ENCODE measurements at regions not wholly inside any gene's neighbourhood (a gene's known extent, or its start where the extent isn't known, plus 50 kb on each side); places are given as distances from the start of the nearest gene placed in this dataset.

GRCh38 chr20:54272901-54273488 lies 65.1 kb downstream of the PFDN4 start:
- DNase-seq, result no peak

GRCh38 chr20:54275359-54276111 lies 67.6 kb downstream of the PFDN4 start:
- DNase-seq, result no peak

- DNase-seq, result no peak
These were observed 68.8 kb downstream of the PFDN4 start for GRCh38 chr20:54276577-54277169.

GRCh38 chr20:54278262-54278661 lies 70.4 kb downstream of the PFDN4 start:
- DNase-seq, result no peak

- DNase-seq, result no peak
These were observed 74.7 kb downstream of the PFDN4 start for GRCh38 chr20:54282625-54283024.

GRCh38 chr20:54283253-54283652 lies 75.4 kb downstream of the PFDN4 start:
- DNase-seq, result no peak

GRCh38 chr20:54284928-54285704 lies 77.2 kb downstream of the PFDN4 start:
- DNase-seq, result no peak

GRCh38 chr20:54290636-54291035 lies 82.7 kb downstream of the PFDN4 start:
- DNase-seq, result no peak

- DNase-seq, result no peak
These were observed 83.6 kb downstream of the PFDN4 start for GRCh38 chr20:54291339-54292010.

- no peak for DNase-seq
These were observed 84.3 kb downstream of the PFDN4 start for GRCh38 chr20:54292185-54292584.

- no peak for DNase-seq
These were observed 85.6 kb downstream of the PFDN4 start for GRCh38 chr20:54293526-54293925.

GRCh38 chr20:54294094-54294493 lies 86.2 kb downstream of the PFDN4 start:
- DNase-seq, result no peak

- no peak for DNase-seq
These were observed 87.8 kb downstream of the PFDN4 start for GRCh38 chr20:54295686-54296085.

GRCh38 chr20:54305421-54305820 lies 97.5 kb downstream of the PFDN4 start:
- no peak for DNase-seq

GRCh38 chr20:54306985-54307710 lies 99.3 kb downstream of the PFDN4 start:
- DNase-seq, result no peak

- no peak for DNase-seq
These were observed 100.9 kb downstream of the PFDN4 start for GRCh38 chr20:54308804-54309203.

GRCh38 chr20:54318892-54319291 lies 111.0 kb downstream of the PFDN4 start:
- no peak for DNase-seq

GRCh38 chr20:54320148-54320607 lies 112.3 kb downstream of the PFDN4 start:
- no peak for DNase-seq

- DNase-seq, result no peak
These were observed 113.6 kb downstream of the PFDN4 start for GRCh38 chr20:54321352-54322087.

GRCh38 chr20:54323227-54323734 lies 115.4 kb downstream of the PFDN4 start:
- no peak for DNase-seq

- no peak for DNase-seq
These were observed 116.2 kb downstream of the PFDN4 start for GRCh38 chr20:54324041-54324440.

All from retina (tissue), 1 donor.